ENCODE measurements at regions not wholly inside any gene's neighbourhood (a gene's known extent, or its start where the extent isn't known, plus 50 kb on each side); places are given as distances from the start of the nearest gene placed in this dataset.

DNA sequence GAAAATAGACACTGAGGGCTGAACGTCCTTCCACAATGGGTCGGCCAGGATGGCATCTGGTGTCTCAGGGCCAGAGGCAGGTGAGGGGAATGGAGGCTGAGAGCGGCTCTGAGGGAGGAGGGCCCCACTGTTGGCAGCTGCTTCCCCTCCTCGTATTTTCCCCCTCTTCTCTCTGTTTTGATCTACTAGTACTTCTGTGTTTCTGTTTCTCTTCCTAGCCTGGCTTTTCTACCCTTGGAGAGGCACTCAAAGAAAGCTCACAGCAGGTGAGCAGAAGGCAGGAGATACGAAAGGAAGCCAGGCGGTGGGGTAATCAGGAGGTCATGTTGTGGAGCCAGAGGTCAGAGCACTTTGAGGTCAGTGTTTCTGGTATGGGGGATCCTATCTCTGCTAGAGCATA is 151.8 kb upstream of the GATB start:
- TF ChIP-seq CTCF (conservative IDR thresholded peaks at IDR 0.05; ENCODE audit: low read length) (no peak), EZH2phosphoT487 (IDR thresholded peaks at IDR 0.05; ENCODE audit: borderline replicate concordance, low read depth, low read length) (no peak)
- no peaks in the 10 kb centered on the region for H3K9me3 ChIP-seq (ENCODE audit: low read length)
- no peak overlapping the region for H3K27ac ChIP-seq (ENCODE audit: low read depth, low read length, poor library complexity, severe bottlenecking)
- H3K4me1 ChIP-seq (ENCODE audit: insufficient read depth, low read length, poor library complexity, severe bottlenecking), result no peaks in the 10 kb centered on the region
- DNase-seq (ENCODE audit: low spot score), result no peak
- H3K79me2 ChIP-seq (ENCODE audit: insufficient read depth, low read depth, low read length), result no peaks in the 10 kb centered on the region
- intact Hi-C loops (cut with micrococcal nuclease; ENCODE audit: unreplicated experiment), result no loop called here
- CTCF ChIA-PET (ENCODE audit: unreplicated experiment), result no interaction called here
- BruUV-seq (replicated peaks), result no TSS peak
- no peak overlapping the region for H3K4me3 ChIP-seq (ENCODE audit: low read depth, low read length, poor library complexity, severe bottlenecking)
- no peak overlapping the region for H2AFZ ChIP-seq (ENCODE audit: low read length)
- H3K4me2 ChIP-seq (ENCODE audit: low read length), result no peak overlapping the region
- POLR2A ChIA-PET, result interaction anchor here (0.7 kb wide), 1 partner anchor 219 kb away, joined by 3 read pairs; no protein-coding TSS in a partner anchor
- H3K36me3 ChIP-seq (ENCODE audit: insufficient read depth, low read length), result no peaks in the 10 kb centered on the region
- no peaks in the 10 kb centered on the region for H4K20me1 ChIP-seq (ENCODE audit: insufficient read depth, low read length)
- no peaks in the 10 kb centered on the region for H3K9me2 ChIP-seq (ENCODE audit: insufficient read depth, low read length)

DNA sequence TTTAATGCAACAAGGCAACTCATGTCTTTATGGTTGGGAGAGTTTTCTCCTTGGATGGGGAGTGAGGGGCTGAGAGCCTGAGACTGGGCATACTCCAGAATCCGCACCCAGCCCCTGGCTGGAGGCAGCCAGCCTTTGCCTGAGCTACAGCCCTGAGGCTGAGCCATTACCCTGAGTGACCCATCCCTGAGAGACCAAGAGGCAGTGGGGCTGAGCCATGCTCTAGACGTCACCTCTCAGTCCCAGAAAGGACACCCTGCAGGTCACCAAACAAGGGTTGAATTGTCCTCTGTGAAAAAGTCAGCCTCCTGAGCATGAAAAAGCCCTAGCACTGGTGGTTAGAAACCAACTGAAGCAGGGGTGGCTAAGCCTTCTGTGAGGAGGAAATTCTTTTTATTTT is 151.2 kb upstream of the GATB start:
- H4K20me1 ChIP-seq (ENCODE audit: insufficient read depth, low read length), result no peaks in the 10 kb centered on the region
- H3K4me1 ChIP-seq (ENCODE audit: insufficient read depth, low read length, poor library complexity, severe bottlenecking), result no peaks in the 10 kb centered on the region
- no peak overlapping the region for H2AFZ ChIP-seq (ENCODE audit: low read length)
- no peaks in the 10 kb centered on the region for H3K9me3 ChIP-seq (ENCODE audit: low read length)
- no peaks in the 10 kb centered on the region for H3K9me2 ChIP-seq (ENCODE audit: insufficient read depth, low read length)
- CTCF ChIA-PET (ENCODE audit: unreplicated experiment), result no interaction called here
- POLR2A ChIA-PET, result interaction anchor here (0.7 kb wide), 1 partner anchor 218 kb away, joined by 3 read pairs; no protein-coding TSS in a partner anchor
- H3K36me3 ChIP-seq (ENCODE audit: insufficient read depth, low read length), result no peaks in the 10 kb centered on the region
- H3K27ac ChIP-seq (ENCODE audit: low read depth, low read length, poor library complexity, severe bottlenecking), result no peak overlapping the region
- DNase-seq (ENCODE audit: low spot score), result no peak
- BruUV-seq (replicated peaks), result no TSS peak
- no peak overlapping the region for H3K4me3 ChIP-seq (ENCODE audit: low read depth, low read length, poor library complexity, severe bottlenecking)
- no peaks in the 10 kb centered on the region for H3K79me2 ChIP-seq (ENCODE audit: insufficient read depth, low read depth, low read length)
- no peak overlapping the region for H3K4me2 ChIP-seq (ENCODE audit: low read length)
- TF ChIP-seq CTCF (conservative IDR thresholded peaks at IDR 0.05; ENCODE audit: low read length) (no peak), EZH2phosphoT487 (IDR thresholded peaks at IDR 0.05; ENCODE audit: borderline replicate concordance, low read depth, low read length) (no peak)
- intact Hi-C loops (cut with micrococcal nuclease; ENCODE audit: unreplicated experiment), result no loop called here

GRCh38 chr4:151908734-151909497 is 148.1 kb upstream of the GATB start:
- Histone ChIP-seq H3K27ac (ENCODE audit: low read depth, low read length, poor library complexity, severe bottlenecking) (no peak overlapping the region), H3K36me3 (ENCODE audit: insufficient read depth, low read length) (no peaks in the 10 kb centered on the region), H3K9me3 (ENCODE audit: low read length) (no peaks in the 10 kb centered on the region), H3K9me2 (ENCODE audit: insufficient read depth, low read length) (no peaks in the 10 kb centered on the region), H4K20me1 (ENCODE audit: insufficient read depth, low read length) (no peaks in the 10 kb centered on the region), H2AFZ (ENCODE audit: low read length) (no peak overlapping the region), H3K4me1 (ENCODE audit: insufficient read depth, low read length, poor library complexity, severe bottlenecking) (no peaks in the 10 kb centered on the region), H3K4me3 (ENCODE audit: low read depth, low read length, poor library complexity, severe bottlenecking) (no peak overlapping the region), H3K4me2 (ENCODE audit: low read length) (no peak overlapping the region), H3K79me2 (ENCODE audit: insufficient read depth, low read depth, low read length) (no peaks in the 10 kb centered on the region)
- no peak for DNase-seq (ENCODE audit: low spot score)
- POLR2A ChIA-PET, result interaction anchor here (0.6 kb wide), 1 partner anchor 125 kb away, joined by 3 read pairs; no protein-coding TSS in a partner anchor
- TF ChIP-seq EZH2phosphoT487 (IDR thresholded peaks at IDR 0.05; ENCODE audit: borderline replicate concordance, low read depth, low read length) (no peak), CTCF (conservative IDR thresholded peaks at IDR 0.05; ENCODE audit: low read length) (no peak)
- no TSS peak for BruUV-seq (replicated peaks)
- intact Hi-C loops (cut with micrococcal nuclease; ENCODE audit: unreplicated experiment), result no loop called here
- CTCF ChIA-PET (ENCODE audit: unreplicated experiment), result no interaction called here

All from OCI-LY7 (cell line).